D721Med (cell line): ENCODE measurements at regions not wholly inside any gene's neighbourhood (a gene's known extent, or its start where the extent isn't known, plus 50 kb on each side); places are given as distances from the start of the nearest gene placed in this dataset.

Experiments
- DNase-seq: peaks from one replicate; pipeline ENCODE4 v3.0.0; 2011; ENCODE audit warnings: low spot score; ENCODE audit not compliant: insufficient read length
- FAIRE-seq: peaks from 2 replicates; lab custom pipeline; 2011; peaks lifted over from hg19 to GRCh38; lab: Jason Lieb, UNC
- CTCF ChIP-seq: IDR thresholded peaks from 2 replicates; pipeline ENCODE4 v1.5.1; 2012; ENCODE audit warnings: mild to moderate bottlenecking, control low read depth; ENCODE audit not compliant: insufficient read depth; ENCODE audit errors: missing control alignments

- no peak for DNase-seq
- no peak for TF ChIP-seq CTCF
- FAIRE-seq = no peak
Measured at GRCh38 chr2:225788571-225789094, 389.1 kb downstream of the NYAP2 start.

GRCh38 chr2:225787497-225787896 lies 388.0 kb downstream of the NYAP2 start:
- FAIRE-seq (no peak), DNase-seq (no peak)
- TF ChIP-seq CTCF = no peak

GRCh38 chr2:225781991-225782390 lies 382.5 kb downstream of the NYAP2 start:
- TF ChIP-seq CTCF = no peak

DNA sequence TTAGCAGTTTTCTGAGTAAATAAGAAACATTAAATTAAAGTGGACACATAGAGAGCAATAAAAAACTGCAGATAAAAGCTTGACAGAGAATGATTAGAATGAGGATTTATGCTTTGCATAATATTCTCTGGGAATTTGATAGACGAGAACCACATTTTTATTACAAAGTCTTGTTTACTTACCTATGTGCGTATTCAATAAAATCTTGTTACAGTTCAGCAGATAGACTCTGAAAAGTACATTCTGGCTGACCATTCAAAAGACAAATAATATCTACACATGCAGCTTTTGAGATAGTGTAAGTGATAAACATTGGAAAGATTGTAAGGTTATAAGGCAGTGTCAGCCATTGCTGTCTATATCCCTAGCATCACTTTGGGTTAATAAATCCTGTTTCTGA lies 381.6 kb downstream of the NYAP2 start:
- DNase-seq = no peak
- no peak for TF ChIP-seq CTCF
- FAIRE-seq = peak; percentile 29

More at GRCh38 chr2:225781991-225782390, 382.5 kb downstream of the NYAP2 start:
- DNase-seq (no peak), FAIRE-seq (no peak)

DNA sequence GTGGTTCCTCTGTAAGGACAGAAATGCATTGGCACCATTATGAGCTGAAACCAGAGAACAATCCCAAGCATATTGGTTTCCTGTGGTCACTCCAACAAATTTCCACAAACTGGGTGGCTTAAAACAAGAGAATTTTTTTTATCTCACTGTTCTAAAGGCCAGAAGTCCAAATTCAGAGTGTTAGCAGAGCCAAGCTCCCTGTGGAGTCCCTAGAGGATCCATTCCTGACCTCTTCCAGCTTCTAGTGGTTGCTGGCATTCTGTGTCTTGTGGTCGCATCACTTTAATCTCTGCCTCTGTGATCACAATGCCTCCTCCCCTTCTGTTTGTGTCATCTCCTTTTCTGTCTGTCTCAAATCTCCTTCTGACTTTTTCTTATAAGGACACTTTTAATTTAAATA lies 380.3 kb downstream of the NYAP2 start:
- FAIRE-seq = no peak
- TF ChIP-seq CTCF = no peak
- DNase-seq = no peak

DNA sequence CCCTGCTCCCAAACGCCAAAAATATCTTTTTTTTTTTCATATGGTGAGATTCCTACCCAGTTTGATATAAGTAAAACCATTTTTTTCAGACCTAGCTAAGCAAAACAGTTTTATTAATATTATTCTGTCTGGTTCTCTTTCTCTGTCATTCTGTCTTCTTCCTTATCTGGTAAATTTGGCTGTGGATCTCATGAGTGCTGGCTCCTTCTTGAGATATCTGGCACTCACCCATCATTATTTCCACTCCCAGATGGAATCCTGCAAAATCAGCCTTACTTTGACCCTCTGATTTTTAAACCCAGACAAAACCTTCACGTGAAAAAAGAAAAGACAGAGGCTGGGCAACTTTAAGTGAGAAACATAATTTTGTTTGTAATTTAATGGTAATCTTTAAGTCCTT lies 373.6 kb downstream of the NYAP2 start:
- DNase-seq = no peak
- no peak for TF ChIP-seq CTCF
- no peak for FAIRE-seq

DNA sequence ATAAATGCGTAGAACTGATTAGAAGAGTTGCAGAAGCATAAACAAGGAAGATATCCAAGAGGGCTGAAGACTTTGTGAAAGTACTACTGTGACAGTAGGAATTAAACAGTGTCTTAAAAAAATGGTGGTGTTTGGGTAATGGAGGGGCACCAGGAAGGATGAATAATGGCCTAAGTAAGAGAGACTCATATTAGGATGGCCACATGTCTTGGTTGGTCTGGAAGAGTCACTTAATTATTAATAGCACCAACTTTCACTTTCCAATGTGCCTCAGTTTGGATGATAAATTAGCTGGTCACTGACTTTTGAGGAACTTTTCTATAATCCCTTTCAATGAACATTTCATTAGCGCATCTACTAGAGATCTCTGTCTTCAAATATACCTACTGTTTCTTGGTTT lies 372.2 kb downstream of the NYAP2 start:
- TF ChIP-seq CTCF = no peak
- DNase-seq = no peak
- FAIRE-seq = no peak
